NCI-H446 (cell line): ENCODE measurements at regions not wholly inside any gene's neighbourhood (a gene's known extent, or its start where the extent isn't known, plus 50 kb on each side); places are given as distances from the start of the nearest gene placed in this dataset.
A peak's percentile ranks its signal among the peaks of the same experiment; 100 is the strongest.
"Not testable (repeated sequence)": the region's sequence is repeated elsewhere in the genome, so short reads cannot be mapped to it uniquely, and the experiment has no call there.

ENCODE experiments used
- DNase-seq, 2 experiments: peaks; one replicate each; lab custom pipeline; 2025; lab: John Stamatoyannopoulos, UW

DNA sequence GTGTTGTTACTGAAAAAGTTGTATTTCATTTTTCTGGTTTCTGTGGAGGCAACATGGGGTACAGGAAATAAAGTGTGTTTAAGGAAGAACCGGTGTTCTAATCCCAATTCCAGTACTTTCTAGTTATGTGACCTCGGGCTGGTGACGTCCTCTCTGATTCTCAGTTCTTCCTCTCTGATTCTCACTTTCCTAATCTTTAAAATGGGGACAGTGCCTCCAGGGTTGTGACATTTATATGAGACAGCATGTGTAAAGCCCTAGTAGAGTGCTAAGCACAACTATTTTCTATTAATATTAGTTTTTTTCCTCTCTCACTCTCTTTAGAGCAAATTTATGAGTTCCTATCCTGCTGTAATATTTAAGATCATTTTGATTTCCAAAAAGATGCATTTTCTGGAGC, 50.9 kb upstream of the PTPDC1 start:
- DNase-seq = no peak

DNA sequence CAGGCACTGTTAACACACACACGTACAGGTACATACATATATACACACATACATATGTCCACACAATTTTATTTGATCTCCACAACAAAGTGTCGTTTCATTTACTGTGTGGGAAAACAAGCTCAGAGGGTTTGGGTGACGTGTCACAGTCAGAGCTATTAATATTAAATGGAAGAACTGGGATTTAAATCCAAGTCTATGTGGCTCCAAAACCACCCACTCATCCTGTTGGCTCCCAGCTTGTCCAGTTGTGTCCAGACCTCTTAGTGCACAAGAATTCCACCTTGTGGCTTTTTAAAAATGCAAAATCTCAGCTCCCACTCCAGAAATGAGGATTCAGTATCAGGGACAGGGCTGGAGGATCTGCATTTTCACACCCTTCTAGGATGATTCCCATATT, 52.3 kb upstream of the PTPDC1 start:
- DNase-seq = no peak

DNA sequence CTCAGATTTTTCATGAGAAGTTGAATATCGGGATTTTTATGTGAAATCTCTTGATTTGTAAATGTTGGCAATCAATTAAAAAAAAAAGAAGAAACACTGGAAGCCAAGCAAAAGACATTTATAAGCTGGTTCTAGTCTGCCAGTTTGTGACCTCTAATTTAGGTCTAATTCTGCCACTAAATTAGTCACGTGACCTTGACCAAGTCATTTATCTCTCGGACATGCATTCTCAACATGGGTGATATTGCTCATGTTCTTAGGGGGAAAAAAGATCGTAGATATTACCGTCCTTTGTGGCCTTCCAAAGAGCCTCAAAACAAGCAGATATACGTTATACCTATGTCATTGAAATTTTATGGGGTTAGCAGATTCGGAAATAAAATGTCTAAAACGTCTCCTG, 52.9 kb upstream of the PTPDC1 start:
- no peak for DNase-seq

DNA sequence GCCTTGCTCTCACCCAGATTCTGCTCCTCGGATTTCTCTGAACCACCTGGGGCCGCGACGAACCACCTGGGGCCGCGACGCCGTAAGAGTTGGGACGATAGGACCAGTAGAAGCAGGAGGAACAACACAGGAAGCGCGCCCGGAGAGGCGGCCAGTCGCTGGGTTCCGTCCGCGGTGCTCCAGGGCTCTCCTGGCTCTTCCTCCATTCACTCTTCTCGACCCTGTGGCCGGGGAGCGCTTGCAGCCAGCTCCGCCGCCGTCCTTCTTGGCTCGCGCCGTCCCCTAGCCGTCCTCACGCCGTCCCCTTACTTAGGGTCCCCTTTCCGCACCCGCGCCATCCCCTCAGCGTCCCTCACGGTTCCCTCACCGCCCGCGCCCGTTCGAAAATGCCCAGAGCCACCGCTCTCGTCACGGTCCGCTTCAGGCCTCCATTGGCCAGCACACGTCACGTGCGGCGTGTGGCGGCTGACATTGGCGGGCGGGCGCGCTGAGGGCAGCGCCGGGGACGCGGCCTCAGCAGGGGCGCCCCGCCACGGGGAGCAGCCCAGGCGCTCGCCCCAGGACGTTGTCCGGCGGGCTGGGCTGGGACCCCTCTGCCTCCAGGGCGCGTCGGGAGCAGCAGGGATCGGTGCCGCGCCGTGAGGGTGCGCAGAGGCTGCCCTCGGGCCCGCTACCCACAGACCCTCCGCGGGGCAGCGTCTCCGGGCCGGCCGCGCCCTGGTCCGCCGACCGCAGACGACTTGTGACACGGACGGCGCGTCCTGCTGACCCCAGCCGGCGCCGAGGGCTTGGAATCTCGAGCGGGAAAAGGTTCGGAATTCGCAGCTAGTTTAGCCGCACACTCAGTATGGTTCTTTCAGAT, 53.7 kb upstream of the PTPDC1 start:
- peak; percentile 39 to 78 for DNase-seq

DNA sequence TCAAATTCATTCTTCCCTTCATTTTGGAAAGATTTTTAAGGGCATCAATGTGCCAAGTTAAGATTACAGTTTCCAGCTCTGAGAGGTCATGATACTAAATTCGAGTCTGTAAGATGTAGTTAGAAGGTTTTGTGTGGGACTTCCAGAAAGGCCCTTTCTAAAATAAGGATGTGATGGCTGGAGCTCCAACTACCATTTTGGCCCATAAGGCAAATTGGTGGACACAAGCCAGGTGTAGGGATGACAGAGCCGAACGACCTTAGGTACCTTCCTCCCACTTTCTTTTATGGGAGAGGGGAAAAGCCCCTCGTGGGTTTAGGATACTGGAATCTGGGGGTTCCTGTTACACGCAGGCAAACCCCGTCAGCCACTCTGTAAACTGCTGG, 54.3 kb upstream of the PTPDC1 start:
- no peak for DNase-seq

DNA sequence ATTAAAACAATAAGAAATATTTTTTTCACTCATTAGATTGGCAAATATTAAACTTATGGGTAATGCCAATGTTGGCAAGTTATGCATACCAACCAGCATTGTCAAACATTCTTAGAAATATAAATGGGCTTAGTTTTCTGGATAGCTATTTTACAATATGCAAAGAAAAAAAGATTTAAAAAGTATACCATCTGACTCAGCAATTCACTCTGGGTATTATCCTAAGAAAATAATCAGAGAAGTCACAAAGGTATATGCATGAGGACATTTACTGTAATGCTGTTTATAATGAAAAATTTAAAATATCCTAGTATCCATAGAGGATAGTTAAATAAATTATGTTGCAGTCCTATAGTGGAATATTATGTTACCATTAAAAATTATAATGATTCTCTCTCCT, 57.4 kb upstream of the PTPDC1 start:
- no peak for DNase-seq

DNA sequence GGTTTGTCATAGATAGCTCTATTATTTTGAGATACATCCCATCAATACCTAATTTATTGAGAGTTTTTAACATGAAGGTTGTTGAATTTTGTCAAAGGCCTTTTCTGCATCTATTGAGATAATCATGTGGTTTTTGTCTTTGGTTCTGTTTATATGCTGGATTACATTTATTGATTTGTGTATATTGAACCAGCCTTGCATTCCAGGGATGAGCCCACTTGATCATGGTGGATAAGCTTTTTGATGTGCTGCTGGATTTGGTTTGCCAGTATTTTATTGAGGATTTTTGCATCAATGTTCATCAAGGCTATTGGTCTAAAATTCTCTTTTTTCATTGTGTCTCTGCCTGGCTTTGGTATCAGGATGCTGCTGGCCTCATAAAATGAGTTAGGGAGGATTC, 61.8 kb upstream of the PTPDC1 start:
- DNase-seq = not testable (repeated sequence)

DNA sequence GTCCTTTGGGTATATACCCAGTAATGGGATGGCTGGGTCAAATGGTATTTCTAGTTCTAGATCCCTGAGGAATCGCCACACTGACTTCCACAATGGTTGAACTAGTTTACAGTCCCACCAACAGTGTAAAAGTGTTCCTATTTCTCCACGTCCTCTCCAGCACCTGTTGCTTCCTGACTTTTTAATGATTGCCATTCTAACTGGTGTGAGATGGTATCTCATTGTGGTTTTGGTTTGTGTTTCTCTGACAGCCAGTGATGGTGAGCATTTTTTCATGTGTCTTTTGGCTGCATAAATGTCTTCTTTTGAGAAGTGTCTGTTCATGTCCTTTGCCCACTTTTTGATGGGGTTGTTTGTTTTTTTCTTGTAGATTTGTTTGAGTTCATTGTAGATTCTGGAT, 63.4 kb upstream of the PTPDC1 start:
- not testable (repeated sequence) for DNase-seq

DNA sequence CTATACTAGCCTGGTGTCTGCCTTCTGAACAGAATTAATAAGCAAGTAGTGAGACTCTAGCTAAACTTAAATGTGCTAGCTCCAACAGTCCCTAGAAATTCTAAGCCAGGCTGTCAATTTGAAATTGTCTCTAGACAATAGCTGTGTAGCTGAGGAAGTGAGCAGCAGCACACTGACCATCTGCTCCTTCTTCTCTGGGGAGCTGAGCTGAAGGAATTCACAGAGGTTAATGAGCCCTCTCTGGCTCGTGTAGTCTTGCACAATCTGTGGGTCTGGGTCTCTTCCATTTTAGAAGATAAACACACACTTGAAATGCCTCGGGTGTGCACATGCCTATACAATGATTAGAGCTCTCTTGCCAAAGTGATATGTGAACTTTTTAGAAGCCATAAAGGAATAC, 63.5 kb upstream of the BARX1 start:
- peak in 1 of 2 experiments; percentile 12 for DNase-seq

DNA sequence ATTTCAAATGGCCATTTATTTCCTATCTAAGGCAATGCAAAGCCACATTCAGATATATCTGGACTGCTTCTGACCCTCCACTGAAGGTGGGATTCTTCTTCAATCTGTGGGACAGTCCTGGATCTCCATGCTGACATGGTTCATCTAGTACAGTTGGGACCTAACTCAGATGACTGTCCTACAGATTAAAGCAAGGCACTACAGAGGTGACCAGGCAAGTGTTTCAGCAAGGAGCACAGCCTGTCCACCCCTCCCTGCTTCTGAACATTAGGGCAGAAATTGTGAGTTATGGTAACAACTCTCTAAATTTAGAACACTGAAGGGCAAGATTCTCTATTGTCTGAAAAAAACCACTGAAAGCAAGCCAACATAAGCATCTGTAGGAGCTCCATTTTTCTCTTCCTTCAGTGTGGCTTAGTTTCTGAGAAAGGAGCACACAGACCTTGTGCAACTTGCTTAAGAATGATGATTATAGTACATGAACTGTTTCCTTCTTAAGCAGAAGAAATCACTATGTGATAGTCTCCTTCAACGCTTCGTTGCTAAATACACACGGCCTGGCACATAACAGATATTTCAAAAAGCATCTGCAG, 62.9 kb upstream of the BARX1 start:
- DNase-seq = no peak

DNA sequence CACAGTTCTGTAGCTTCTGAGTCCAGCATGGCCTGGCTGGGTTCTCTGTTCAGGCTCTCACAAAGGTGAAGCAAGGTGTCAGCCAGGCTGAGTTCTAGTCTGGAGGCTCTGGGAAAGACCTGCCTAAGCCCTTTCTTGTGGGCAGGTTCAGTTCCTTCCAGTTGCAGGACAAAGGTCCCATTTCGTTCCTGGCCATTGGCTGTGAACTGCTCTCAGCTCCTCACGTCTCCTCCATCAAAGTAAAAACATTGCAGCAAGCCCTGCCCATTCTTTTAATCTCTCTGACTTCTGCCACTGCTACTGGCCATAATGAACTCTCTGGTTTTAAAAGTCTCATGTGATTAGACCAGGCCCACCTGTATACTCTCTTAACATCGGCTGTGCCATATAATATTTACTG, 61.6 kb upstream of the BARX1 start:
- no peak for DNase-seq

DNA sequence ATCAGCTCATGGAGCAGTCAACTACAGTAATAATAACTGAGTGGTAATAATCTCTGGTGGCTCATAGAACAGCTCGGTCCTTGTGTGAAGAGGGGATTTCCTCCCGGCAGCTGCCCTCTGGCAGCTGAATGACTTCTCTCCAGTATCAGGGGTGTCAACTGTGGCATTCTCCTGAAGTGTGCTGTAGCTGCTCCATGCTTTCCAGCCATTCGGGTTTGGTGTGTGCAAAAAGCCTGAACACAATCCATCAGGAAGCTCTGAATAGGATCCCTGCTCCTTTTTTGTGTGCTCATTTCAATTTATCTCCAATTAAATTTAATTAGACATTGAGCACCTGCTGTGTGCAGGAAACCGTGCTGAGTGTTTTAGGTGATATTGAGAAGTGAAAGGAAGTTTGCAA, 59.8 kb upstream of the BARX1 start:
- DNase-seq = no peak

DNA sequence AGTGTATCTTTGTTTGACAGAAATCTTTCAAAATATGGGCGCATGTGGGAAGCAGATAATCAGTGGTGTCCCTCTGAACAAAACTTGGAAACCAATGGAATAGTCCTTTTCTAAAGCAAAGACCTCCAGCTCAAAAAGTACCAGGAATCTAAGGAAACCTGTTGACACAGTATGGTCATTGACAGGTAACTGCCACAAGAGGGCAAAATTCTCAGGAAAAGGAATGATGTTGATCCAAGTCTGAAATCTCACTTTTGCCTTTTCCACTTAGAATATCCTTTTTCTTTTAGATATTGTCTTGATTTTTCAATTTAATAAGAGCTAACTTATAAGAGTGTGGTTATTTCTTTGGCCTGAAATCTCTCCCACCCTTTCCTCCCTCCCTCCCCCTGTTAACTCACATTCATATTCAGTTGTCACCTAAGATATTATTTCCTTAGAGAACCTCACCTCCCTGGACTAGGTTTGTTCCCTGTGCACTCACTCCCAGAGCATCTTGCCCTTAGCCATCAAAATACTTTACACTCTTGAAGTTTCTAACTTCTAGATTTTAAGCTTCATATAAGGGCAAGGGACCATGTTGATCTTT, 59.0 kb upstream of the BARX1 start:
- DNase-seq = peak in 1 of 2 experiments; percentile 9

DNA sequence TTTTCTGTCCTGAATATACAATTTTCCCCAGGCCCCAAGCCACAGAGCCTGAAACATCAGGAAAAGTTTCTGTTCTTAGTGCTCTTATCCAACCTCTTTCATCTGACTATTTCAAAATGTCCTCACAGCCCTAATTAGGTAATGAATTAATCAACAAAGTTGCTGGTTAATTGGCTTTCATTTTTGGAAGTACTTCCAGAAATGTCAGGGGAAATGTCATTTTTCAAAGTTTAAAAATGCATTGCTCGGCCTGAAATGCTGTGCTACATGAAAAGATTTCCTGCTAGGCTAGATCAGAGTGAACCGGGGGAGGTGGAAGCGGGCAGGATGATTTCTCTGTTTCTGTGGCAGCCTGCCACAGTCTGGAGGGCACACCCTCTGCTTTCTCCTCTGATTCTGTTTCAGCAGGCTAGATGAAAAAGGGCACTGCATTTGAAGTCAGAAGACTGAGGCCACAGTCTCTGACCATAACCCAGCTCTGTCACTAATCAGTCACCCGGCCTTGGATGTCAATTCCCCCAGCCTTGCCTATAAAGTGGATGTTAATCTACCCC, 55.9 kb upstream of the BARX1 start:
- no peak for DNase-seq

DNA sequence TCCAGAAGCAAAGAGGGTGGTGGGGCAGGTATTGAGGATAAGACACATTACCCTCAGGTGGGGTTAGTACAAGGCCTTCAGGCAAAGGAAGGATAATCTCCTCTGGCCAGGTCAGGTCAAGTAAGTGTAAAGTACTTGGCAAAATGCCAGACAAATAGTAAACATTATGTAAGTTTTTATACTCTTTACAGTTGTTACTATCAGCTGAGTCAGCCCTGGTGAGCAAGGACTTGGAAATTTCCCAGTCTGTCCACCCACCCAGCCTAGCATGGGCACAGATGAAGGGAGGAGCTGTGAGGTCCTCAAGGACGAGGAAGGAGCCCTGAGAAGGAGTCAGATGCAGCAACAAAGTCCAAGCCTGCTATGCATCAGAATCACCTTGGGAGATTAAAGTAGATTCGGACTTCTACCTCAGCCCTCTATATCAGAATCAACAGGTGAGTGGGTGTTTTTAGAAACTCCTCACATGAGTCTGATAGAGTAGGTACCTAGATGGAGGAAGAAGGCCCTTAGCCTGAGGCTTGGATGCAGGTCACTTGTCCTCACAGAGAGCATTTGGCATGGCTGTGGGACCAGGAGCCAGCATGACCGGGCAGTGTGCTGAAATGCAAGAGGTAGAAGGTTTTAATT, 50.2 kb upstream of the BARX1 start:
- no peak for DNase-seq
